Tongue (tissue), 1 donor: ENCODE measurements at regions not wholly inside any gene's neighbourhood (a gene's known extent, or its start where the extent isn't known, plus 50 kb on each side); places are given as distances from the start of the nearest gene placed in this dataset.

ENCODE experiments used
- DNase-seq: peaks from one replicate; pipeline ENCODE4 v3.0.0-alpha.2; 2015

DNA sequence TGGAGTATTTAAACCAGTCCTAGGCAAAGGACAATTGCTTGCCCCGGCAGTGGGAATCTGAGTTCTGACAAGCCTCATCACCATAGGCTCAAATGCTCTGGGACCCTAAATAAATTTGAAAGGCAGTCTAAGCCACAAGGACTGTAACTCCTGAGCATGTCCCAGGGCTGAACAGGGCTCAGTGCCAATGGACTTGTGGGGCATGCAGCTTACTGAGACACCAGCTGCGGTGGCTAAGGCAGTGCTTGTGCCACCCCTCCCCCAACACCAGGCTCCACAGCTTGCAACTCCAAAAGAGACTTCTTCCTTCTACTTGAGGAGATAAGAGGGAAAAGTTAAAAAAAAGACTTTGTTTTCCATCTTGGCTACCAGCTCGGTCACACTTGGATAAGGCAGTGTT, 289.7 kb upstream of the DCBLD2 start:
- DNase-seq = peak; percentile 2

DNA sequence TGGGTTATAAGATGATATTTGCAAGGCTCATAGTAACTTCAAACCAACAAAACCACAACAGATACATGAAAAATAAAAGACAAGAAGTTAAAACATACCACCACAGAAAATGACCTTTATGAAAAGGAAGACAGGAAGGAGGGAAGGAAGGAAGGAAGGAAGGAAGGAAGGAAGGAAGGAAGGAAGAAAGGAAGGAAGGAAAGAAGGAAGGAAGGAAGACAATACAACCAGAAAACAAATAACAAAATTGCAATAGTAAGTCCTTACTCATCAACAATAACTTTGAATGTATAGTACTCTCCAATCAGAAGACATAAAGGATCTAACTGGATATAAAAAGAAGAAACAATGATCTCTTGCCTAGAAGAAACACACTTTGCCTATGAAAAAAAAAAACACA, 287.4 kb upstream of the DCBLD2 start:
- no peak for DNase-seq

DNA sequence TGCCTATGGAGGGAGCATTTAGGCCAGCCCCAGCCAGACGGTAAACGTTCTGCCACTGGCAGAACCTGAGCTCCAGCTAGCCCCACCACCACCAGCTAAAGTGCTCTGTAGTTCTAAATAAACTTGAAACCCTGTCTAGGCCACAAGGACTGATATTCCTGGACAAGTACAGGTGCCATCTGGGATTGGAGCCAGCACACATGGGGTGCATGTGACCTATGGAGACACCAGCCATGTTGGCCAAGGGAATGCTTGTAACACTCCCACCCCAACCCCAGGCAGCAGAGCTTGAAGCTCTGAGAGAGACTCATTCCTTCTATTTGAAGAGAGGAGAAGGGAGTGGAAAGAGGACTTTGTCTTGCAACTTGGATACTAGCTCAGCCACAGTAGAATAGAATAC, 284.5 kb upstream of the DCBLD2 start:
- no peak for DNase-seq

DNA sequence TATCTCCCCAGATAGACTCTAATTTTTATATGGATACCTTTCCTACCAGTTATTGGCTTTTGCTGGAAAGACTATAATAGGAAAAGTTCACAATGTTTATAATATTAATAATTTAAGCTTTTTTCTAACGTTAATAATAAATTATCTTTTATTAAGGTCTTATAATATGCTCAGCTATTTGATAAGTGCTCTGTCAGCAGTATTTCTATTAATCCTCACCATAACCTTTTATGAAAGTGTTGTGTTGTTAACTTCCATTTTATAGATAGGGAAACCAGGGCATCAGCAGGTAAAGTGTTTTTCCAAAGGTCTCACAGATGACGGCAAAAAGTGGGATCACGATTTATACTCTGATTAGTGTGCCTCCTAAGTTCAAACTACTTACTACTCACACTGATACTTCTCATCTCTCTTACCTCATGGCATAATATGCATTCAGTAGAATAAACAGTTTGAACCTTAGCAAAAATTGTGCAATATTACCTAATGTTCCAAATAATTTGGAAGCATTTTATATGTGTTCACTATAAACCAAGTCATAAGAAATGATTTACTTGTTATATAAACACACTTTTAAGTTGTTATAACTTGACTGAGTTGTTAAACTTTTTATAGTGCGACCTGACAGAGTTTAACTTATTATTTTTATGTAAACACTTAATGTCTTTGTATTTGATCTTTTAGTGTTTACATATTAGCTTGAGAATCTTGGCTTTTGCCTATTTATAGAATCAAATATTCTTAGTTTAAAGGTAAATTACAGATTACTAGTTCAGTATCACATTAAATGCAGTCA, 274.9 kb upstream of the DCBLD2 start:
- no peak for DNase-seq

DNA sequence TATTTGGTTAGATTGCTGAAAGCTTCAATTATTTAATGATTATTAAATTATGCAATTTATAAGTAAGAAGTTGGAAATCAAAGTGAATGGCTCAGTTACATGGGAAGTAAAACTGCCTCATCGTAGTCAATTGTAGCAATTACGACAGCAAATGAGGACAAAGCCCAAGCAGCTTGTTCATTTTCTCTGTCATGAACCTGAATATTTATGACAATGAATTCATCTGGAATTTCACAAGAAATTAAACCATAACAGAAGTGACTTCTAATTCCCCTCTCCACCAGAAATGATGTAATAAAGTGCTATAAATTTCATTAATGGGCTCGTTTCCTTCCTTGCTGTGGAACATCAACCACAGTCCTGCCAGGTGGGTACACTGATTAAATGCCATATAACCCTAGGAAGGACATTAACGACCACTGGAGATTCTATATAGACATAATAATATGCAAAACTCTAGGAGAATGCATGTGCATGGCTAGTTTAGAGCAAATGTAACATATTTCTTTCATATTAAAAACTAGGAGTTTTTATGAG, 273.8 kb upstream of the DCBLD2 start:
- DNase-seq = no peak

DNA sequence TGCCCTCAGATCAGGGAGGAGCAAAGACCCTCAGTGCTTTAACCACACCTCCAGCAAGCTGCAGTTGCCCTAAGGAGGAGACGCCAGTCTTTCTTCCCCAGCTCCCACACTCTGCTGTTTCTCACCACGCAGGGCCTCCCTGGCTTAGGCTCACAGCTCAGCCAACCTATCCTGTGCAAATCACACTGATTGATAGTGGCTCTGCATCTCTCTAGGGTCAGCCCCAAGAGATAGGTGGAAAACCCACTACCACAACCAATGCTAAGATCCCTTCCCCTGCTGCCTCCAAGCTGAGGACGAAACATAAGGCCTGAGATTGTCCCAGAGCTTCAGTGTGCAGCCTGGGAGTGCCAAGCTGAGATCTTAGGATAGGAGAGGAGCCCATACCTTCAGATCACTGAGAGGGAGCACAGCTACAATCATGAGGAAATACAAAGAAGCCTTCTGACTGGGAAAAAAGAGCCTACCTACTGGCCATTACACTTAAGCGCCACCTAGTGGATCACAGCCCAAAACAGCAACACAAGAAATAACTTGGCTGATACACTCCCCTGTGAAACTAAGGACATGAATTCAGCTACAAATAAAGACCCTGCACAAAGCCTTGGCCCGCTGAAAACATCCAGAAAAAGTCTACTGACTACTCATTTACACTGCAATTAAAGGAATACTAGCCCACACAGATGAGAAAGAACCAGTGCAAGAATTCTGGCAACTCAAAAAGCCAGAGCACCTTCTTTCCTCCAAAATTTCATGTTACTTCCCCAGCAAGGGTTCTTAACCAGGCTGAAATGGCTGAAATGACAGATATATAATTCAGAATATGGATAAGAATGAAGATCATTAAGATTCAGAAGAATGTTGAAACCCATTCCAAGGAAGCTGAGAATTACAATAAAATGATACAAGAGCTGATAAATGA, 271.5 kb upstream of the DCBLD2 start:
- DNase-seq = peak; percentile 55

DNA sequence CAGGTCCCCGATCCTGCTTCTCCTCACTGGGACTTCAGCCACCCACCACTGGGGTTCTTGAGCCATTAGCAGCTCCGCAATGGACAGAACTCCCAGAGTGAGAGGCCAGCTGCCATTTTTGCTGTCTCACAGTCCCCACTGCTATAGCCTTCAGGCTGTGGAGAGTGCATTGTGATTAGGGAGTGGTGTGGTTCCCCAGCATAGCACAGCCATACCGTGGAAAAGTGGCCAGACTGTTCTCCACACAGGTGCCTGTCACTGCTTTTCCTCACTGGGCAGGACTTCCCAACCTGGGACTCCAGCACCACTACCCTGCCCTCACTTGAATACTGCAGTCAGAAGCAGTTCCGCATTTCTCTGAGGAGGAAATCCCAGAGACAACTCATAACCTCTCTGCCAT, 270.3 kb upstream of the DCBLD2 start:
- no peak for DNase-seq

DNA sequence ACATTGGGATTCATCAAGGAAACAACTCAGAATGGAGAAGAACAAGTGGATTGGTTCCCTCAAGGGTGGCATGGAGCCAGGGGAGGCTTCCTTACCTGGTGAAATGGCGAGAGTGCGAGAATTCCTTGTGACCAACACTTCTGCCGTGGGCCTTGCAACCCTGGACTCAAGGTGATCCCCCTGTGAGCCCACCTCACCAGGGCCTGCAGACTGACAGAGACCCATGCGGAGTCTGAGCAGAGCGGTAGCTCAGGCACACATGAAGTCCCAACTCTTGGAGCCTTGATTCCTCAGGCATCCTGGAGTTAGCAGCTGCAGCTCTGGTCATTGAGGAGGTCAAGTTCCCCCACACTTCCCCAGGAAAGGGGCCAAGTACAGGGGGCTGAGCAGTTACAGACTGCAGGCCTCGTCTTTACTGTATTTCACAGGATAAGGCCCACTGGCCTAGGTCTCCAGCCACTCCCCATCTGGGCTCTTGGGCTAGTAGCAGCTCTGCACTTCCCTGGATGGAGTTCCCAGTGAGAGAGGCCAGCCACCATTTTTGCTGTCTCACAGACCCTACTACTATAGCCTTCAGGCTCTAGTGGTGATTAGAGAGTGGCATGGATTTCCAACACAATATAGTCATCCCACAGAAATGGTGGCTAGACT, 269.5 kb upstream of the DCBLD2 start:
- no peak for DNase-seq

DNA sequence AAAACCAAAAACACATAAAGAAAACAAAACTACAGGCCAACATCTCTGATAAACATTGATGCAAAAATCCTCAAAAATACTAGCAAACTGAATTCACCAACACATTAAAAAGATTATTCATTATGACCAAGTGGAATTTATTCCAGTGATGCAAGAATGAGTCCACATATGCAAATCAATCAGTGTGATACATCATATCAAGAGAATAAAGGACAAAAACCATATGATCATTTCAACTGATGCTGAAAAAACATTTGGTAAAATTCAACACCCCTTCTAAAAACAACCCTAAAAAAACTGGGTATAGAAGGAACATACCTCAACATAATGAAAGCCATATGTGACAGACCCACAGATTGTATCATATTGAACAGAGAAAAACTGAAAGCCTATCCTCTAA, 265.6 kb upstream of the DCBLD2 start:
- no peak for DNase-seq

DNA sequence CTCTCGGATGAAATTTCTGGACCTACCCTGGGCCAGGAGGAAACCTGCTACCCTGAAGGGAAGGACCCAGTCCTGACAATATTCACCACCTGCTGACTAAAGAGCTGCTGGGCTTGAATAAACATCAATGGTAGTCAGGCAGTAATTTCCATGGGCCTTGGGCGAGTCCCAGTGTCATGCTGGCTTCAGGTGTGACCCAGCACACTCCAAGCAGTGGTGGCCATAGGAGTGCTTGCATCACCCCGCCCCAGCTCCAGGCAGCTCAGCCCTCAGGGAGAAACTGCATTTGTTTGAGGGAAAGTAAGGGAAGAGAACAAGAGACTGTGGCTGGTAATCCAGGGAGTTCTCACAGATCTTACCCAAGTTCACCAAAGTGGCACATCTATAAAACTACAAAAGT, 261.8 kb upstream of the DCBLD2 start:
- DNase-seq = no peak

DNA sequence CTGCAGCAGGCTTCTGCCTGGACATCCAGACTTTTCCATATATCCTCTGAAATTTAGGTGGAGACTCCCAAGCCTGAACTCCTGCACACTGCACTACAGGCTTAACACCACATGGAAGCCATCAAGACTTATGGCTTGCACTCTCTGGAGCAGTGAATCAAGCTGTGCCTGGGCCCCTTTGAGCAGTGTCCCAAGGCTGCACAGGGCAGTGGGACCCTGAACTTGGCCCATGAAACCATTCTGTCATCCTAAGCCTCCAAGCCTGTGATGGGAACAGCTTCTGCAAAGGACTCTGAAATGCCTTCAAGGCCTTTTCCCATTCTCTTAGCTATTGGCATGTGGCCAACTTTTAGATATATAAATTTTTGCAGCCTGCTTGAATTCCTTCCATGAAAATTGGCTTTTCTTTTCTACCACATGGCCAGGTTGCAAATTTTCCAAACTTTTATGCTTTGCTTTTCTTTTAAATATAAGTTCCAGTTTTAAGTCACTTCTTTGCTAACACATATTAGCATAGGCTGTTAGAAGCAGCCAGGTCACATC, 257.8 kb upstream of the DCBLD2 start:
- no peak for DNase-seq

DNA sequence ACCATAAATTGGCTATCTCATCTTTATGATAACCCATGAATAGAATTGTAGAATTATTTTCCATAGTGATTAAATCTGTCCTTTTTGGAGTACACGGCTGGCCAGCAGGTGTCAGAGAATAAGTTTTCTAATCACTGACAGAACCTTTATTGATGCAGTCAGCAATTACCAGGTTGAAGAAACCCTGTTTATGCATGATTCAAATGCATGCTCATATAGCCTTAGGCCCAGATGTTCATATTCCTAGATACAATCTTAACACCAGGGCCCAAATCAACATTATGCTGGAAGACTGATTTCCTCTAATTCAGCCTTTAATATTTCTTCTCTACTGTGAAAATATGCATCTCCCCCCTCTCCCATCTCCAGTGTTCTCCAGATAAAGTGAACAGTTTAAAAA, 243.5 kb upstream of the DCBLD2 start:
- DNase-seq = no peak

DNA sequence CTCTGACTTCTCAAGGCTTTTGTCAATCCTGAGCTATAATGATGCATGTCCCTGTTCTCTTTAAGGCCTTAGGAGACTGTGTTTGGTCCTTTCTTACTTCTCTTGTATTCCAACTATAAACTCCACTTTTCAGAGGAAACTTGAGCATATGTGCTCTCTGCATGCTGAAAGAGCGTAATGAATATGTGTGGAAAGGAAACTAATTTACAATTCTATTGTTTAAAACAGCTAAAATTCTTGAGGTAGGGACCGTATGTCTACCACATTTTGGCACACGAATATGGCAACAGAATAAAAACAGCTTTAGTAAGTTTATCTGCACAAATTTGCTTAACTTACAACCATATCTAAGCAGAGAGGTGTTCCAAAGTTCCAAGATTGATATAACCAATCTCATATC, 242.0 kb upstream of the DCBLD2 start:
- no peak for DNase-seq

DNA sequence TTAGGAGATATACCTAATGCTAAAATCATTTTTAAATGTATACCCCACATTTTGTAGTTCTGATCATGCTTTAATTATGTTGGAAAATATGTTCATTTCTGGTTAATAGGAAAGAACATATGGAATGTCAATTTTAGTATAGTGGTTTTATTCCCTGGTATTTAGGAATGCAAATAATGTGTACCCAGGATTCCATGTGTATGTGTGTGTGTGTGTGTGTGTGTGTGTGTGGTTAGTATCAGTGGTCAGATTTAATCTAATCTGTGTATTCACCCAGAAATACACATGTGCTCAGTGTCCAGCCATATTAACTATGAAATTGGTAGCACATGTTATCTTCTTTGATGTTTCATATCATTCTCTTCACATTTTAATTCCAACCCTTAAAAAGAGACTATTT, 233.5 kb upstream of the DCBLD2 start:
- DNase-seq = no peak

DNA sequence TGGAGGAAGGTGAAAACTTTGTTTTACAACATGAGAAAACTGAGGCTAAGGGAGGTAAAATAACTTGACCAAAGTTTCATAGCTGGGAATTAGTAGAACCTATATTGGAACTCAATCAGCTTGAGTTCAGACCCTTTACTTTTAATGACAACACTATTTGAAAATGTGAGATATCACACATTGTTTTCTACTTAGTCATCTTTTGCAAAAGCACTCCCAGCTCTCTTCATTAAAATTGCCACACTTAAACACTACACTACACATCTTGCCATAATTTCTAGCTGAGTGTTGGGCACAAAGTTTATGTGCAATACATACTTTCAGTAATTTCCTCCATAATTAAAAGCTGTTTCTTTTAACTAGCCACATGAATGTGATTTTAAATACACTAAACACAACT, 230.4 kb upstream of the DCBLD2 start:
- no peak for DNase-seq

DNA sequence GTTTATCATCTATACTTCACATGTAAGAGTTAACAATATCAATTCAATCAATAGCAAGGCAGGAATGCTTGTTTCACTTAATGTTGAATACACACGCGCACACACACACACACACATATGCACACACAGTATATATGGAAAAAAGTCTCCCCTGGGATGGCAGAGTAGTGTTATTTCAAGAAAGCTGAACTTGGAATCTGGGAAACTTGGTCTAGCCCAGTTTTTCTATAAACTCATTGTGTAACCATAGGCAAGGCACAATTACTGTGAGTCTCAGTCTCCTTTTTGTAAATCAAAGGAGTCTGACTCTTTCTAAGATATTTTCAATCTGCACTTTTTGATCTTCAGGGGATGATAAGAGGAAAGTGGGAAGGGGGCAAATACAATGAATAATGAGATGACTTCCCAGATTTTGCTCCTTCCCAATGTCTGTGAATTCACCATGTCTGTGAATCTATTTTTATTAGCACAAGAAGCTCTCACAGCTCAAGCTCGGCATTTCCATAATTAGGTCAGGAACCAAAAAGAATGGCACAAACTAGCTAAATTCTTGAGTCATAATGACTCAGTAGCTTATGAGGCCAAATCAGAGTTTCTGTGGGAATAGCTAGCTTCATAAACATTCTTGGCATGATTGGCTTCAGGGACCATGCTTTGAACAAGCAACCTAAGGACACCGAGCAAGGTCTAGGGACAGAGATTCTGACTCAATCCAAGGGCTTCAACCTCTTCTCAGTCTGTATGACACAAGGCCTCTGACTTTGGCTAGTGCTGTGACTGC, 227.4 kb upstream of the DCBLD2 start:
- DNase-seq = peak; percentile 8

DNA sequence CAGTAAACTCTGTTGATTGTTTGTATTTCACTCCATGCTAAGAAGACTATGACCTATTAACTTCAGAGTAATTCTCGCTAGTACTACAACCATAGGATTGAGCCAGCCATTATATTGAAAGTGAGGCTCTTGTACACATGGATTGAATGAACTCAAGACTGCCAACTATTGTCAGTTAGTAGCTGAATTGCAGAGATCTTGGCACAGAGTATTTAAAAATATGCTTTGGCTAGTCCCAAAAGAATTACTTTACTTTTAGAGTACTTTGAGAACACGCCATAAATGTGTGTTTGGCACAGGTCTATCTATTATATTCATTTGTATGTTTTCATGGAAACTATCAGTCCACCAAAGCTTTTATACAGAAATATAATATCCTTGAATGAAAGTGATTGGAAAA, 226.7 kb upstream of the DCBLD2 start:
- DNase-seq = peak; percentile 9

DNA sequence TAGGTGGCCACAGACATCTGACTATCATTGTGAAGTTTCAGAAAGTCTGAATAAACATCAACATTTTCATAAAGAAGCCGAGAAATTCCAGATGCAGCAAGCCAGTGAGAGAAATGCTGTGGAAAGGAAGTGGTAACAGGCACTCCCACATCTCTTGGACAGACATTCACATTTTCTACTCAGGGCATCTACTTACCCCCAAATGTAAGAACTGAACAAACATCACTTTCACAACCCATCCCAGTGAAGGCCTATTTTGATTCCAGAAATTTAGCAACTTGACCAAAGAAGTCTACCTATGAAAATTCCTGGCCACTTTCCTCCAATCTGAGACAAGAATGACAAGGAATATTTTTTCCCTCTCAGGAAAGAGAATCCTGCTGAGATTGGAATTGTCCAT, 224.8 kb upstream of the DCBLD2 start:
- no peak for DNase-seq

DNA sequence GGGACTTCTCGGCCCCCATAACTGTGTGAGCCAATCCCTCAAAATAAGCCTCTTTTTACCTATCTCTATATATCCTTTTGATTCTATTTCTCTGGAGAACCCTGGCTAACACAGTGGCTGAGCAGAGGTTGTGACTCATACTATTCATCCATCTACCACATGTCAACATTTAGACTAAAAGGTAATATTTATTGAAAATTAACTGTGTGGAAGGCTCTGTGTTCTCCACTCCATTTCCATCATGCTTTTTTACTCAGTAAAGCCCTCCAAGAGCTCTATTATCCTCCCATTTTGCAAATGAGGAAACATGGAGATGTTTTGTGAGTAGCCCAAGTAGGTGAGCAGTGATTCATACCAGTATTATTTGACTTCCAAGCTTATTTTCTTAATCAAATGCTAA, 217.9 kb upstream of the DCBLD2 start:
- no peak for DNase-seq

DNA sequence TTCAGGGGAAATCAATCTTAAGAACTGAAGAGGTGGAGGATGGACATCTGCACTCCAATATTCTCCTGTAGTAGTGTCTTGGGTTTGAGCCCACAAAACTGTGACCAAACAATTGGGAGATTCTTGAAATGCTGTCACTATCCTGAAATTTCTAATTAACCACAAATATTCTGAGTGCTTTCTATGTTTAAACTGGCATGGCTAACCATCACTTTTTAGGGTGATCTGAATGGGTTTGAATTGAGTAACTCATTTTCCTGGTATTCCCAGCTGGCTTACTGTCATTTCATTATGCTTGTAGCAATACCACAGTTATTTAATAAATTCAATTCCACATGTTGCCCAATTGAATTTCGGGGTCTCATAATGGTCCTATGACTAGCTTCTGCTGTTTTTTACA, 216.9 kb upstream of the DCBLD2 start:
- DNase-seq = no peak

DNA sequence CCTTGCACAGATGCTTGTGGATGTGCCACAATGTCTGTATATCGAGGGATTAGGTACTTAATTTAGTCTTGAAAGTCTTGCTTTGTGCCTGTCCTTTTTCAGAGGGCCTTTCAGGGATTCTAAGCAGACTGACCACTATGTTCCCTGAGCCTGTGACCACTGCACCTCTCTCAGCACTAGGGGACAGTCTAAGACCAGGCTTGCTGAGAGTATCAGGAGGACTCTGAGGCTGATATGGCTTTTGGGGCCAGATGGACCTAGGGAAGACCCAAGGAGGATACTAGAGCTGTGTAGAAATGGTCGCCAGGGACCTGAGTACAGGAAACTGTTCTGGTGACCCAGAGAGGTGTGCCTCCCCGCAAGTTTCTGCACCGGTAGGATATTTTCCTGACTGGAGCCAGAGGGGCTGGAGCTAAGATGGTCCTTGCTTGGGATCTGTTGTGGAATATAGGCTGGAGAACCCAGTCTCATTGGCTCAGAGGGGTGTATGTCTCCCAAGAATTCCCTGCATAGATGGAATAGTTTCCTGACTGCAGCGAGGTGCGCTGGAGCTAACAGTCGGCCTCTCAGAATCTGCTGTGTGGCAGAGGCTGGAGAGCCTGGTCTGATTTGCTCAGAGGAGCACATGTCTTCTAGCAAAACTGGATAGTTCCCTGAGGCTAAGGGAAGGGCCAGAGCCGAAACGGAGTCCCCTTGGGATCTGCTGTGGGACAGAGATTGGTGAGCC, 213.2 kb upstream of the DCBLD2 start:
- no peak for DNase-seq
